ENCODE measurements at regions not wholly inside any gene's neighbourhood (a gene's known extent, or its start where the extent isn't known, plus 50 kb on each side); places are given as distances from the start of the nearest gene placed in this dataset.
"Not testable (repeated sequence)": the region's sequence is repeated elsewhere in the genome, so short reads cannot be mapped to it uniquely, and the experiment has no call there.

DNA sequence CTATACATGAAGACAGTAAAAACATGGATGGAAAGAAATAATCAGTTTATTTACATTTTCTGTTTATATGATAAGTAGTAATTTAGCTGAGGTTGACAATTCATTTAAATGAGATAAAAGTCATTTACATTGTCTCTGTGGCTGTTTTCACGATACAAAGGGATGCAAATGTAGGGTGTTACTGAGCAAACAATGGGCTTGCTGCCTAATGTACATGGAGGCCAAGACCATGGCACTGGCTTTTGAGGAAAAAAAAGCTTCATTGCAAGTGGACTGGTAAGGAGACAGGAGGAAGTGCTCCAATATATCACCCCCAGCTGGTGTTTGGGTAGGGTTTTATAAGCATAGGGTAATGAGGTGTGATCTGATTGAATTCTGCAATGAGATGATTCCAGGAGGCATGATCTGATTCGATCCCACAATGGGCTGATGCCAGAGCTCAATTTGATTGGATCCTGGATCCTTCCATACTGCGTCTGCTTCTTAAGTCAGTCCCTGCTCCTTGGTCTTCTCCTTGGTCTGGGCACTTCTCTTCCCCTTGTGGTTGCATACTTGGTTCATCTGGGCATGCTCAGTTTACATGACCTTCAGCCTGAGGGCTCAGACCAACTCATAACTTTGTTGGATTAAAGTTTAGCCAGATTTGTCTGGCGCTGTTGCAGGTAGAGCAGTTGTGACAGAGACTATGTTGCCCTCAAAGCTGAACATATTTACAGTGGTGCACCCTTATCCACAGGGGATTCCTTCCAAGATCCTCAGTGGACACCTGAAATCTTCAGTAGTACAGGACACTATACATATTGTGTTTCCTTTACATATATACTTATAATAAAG, 181.2 kb downstream of the SPATA31A6 start:
- not testable (repeated sequence) for H3K27me3 ChIP-seq (ENCODE audit: control insufficient read depth in 2 of 2, insufficient read depth in 1 of 2, low read length in 1 of 2); H3K4me3 ChIP-seq (ENCODE audit: low read length in 2 of 2); H3K4me1 ChIP-seq (ENCODE audit: control insufficient read depth in 2 of 2, insufficient read depth in 2 of 2, low read length in 2 of 2); H3K9me3 ChIP-seq (ENCODE audit: control insufficient read depth in 2 of 2, insufficient read depth in 1 of 2, low read length in 1 of 2); H3K36me3 ChIP-seq (ENCODE audit: control insufficient read depth in 2 of 2, insufficient read depth in 2 of 2, low read length in 1 of 2); DNase-seq (ENCODE audit: low read depth in 6 of 9, low spot score in 9 of 9); H3K27ac ChIP-seq (ENCODE audit: low read depth in 1 of 2, low read length in 1 of 2)
- WGBS, result 81% methylated on average over 3 of the region's 4 CpGs

DNA sequence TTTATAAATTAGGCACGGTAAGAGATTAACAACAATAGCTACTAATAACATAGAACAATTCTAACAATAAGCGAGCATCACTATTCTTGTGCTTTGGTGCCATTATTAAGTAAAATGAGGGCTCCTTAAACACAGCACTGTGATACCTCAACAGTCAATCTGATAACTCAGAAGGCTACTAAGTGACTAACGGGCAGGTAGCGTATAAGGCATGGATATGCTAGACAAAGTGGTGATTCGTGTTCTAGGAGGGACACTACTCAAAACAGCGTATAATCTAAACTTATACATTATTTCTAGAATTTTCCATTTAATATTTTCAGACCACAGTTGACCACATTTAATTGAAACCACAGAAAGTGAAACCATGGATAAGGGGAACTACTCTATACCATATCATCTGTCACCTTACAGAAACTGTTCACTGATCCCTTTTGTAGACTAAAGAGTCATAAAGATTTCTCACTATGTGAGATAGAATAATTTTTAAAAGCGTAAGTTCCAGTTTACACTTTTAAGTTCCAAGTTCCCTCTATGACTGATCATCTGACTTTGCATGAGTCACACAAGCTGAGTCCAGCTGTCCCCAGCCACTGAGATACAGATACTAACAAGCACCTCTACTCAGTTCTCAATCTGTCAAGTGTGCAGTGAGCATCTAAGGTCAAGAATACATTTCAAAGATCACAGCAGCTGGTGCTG, 181.9 kb downstream of the SPATA31A6 start:
- DNase-seq (ENCODE audit: low read depth in 6 of 9, low spot score in 9 of 9); H3K27ac ChIP-seq (ENCODE audit: low read depth in 1 of 2, low read length in 1 of 2); H3K4me1 ChIP-seq (ENCODE audit: control insufficient read depth in 2 of 2, insufficient read depth in 2 of 2, low read length in 2 of 2); H3K9me3 ChIP-seq (ENCODE audit: control insufficient read depth in 2 of 2, insufficient read depth in 1 of 2, low read length in 1 of 2); H3K4me3 ChIP-seq (ENCODE audit: low read length in 2 of 2); H3K27me3 ChIP-seq (ENCODE audit: control insufficient read depth in 2 of 2, insufficient read depth in 1 of 2, low read length in 1 of 2); H3K36me3 ChIP-seq (ENCODE audit: control insufficient read depth in 2 of 2, insufficient read depth in 2 of 2, low read length in 1 of 2): not testable (repeated sequence)
- 84% methylated on average over 7 of the region's 7 CpGs for WGBS

GRCh38 chr9:42368279-42368881, 184.9 kb downstream of the SPATA31A6 start:
- 9% methylated on average over 1 of the region's 1 CpG for WGBS
- not testable (repeated sequence) for H3K36me3 ChIP-seq (ENCODE audit: control insufficient read depth in 2 of 2, insufficient read depth in 2 of 2, low read length in 1 of 2); H3K4me3 ChIP-seq (ENCODE audit: low read length in 2 of 2); H3K27ac ChIP-seq (ENCODE audit: low read depth in 1 of 2, low read length in 1 of 2); H3K4me1 ChIP-seq (ENCODE audit: control insufficient read depth in 2 of 2, insufficient read depth in 2 of 2, low read length in 2 of 2); DNase-seq (ENCODE audit: low read depth in 6 of 9, low spot score in 9 of 9); H3K27me3 ChIP-seq (ENCODE audit: control insufficient read depth in 2 of 2, insufficient read depth in 1 of 2, low read length in 1 of 2); H3K9me3 ChIP-seq (ENCODE audit: control insufficient read depth in 2 of 2, insufficient read depth in 1 of 2, low read length in 1 of 2)

- 24% methylated on average over 3 of the region's 3 CpGs for WGBS
- not testable (repeated sequence) for DNase-seq (ENCODE audit: low read depth in 6 of 9, low spot score in 9 of 9); H3K36me3 ChIP-seq (ENCODE audit: control insufficient read depth in 2 of 2, insufficient read depth in 2 of 2, low read length in 1 of 2); H3K27ac ChIP-seq (ENCODE audit: low read depth in 1 of 2, low read length in 1 of 2); H3K4me3 ChIP-seq (ENCODE audit: low read length in 2 of 2); H3K4me1 ChIP-seq (ENCODE audit: control insufficient read depth in 2 of 2, insufficient read depth in 2 of 2, low read length in 2 of 2); H3K9me3 ChIP-seq (ENCODE audit: control insufficient read depth in 2 of 2, insufficient read depth in 1 of 2, low read length in 1 of 2); H3K27me3 ChIP-seq (ENCODE audit: control insufficient read depth in 2 of 2, insufficient read depth in 1 of 2, low read length in 1 of 2)
Measured at GRCh38 chr9:42370172-42370571, 186.7 kb downstream of the SPATA31A6 start.

DNA sequence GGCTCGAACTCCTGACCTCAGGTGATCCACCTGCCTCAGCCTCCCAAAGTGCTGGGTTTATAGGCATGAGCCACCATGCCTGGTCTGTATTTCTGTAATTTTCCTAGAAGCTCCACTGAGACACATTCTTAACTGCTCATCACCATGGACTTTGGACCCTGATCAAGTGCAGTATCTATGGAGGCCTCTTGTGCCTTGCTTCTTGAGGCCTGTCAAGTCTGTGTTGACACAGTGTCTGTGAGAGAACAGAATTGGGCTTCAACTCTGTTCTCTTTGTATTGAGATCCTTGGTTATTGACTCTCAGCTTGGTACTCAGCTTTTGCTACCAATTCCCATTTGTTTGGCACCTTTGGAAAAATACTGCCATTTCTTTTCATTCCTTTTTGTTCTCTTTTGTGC, 188.0 kb downstream of the SPATA31A6 start:
- H3K4me1 ChIP-seq (ENCODE audit: control insufficient read depth in 2 of 2, insufficient read depth in 2 of 2, low read length in 2 of 2); H3K9me3 ChIP-seq (ENCODE audit: control insufficient read depth in 2 of 2, insufficient read depth in 1 of 2, low read length in 1 of 2); H3K36me3 ChIP-seq (ENCODE audit: control insufficient read depth in 2 of 2, insufficient read depth in 2 of 2, low read length in 1 of 2); H3K27ac ChIP-seq (ENCODE audit: low read depth in 1 of 2, low read length in 1 of 2); H3K4me3 ChIP-seq (ENCODE audit: low read length in 2 of 2); H3K27me3 ChIP-seq (ENCODE audit: control insufficient read depth in 2 of 2, insufficient read depth in 1 of 2, low read length in 1 of 2); DNase-seq (ENCODE audit: low read depth in 6 of 9, low spot score in 9 of 9): not testable (repeated sequence)
- 74% methylated on average over 1 of the region's 1 CpG for WGBS

GRCh38 chr9:42377530-42378417, 194.3 kb downstream of the SPATA31A6 start:
- H3K36me3 ChIP-seq (ENCODE audit: control insufficient read depth in 2 of 2, insufficient read depth in 2 of 2, low read length in 1 of 2); H3K27me3 ChIP-seq (ENCODE audit: control insufficient read depth in 2 of 2, insufficient read depth in 1 of 2, low read length in 1 of 2); DNase-seq (ENCODE audit: low read depth in 6 of 9, low spot score in 9 of 9); H3K4me3 ChIP-seq (ENCODE audit: low read length in 2 of 2); H3K27ac ChIP-seq (ENCODE audit: low read depth in 1 of 2, low read length in 1 of 2); H3K4me1 ChIP-seq (ENCODE audit: control insufficient read depth in 2 of 2, insufficient read depth in 2 of 2, low read length in 2 of 2): not testable (repeated sequence)
- WGBS, result 85% methylated on average over 23 of the region's 23 CpGs
- H3K9me3 ChIP-seq (ENCODE audit: control insufficient read depth in 2 of 2, insufficient read depth in 1 of 2, low read length in 1 of 2), result peaks cover 0 to 11% of the 10 kb centered on the region in 2 donors

DNA sequence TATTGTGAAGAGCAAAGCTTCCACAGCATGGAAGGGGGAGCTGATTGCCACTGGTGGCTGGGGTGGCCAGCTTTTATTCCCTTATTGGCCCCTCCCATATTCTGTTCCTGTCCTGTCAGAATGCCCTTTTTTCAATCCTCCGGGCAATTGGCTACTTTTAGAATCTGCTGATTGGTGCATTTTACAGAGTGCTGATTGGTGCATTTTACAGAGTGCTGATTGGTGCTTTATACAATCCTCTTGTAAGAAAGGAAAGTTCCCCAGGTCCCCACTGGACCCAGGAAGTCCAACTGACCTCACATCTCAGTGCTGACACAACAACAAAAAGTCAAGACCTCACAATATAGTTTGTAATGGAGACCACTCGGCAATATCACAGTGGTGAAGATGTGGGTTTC, 195.0 kb downstream of the SPATA31A6 start:
- no peaks in the 10 kb centered on the region for H3K4me1 ChIP-seq (ENCODE audit: control insufficient read depth in 2 of 2, insufficient read depth in 2 of 2, low read length in 2 of 2)
- no peak for DNase-seq (ENCODE audit: low read depth in 6 of 9, low spot score in 9 of 9)
- peaks cover 0 to 11% of the 10 kb centered on the region in 2 donors for H3K9me3 ChIP-seq (ENCODE audit: control insufficient read depth in 2 of 2, insufficient read depth in 1 of 2, low read length in 1 of 2)
- no peak overlapping the region for H3K4me3 ChIP-seq (ENCODE audit: low read length in 2 of 2)
- WGBS, result over 99% methylated on average over 2 of the region's 2 CpGs
- no peaks in the 10 kb centered on the region for H3K27me3 ChIP-seq (ENCODE audit: control insufficient read depth in 2 of 2, insufficient read depth in 1 of 2, low read length in 1 of 2)
- H3K36me3 ChIP-seq (ENCODE audit: control insufficient read depth in 2 of 2, insufficient read depth in 2 of 2, low read length in 1 of 2), result no peaks in the 10 kb centered on the region
- H3K27ac ChIP-seq (ENCODE audit: low read depth in 1 of 2, low read length in 1 of 2), result no peak overlapping the region

GRCh38 chr9:42379602-42380001, 196.1 kb downstream of the SPATA31A6 start:
- H3K4me3 ChIP-seq (ENCODE audit: low read length in 2 of 2); DNase-seq (ENCODE audit: low read depth in 6 of 9, low spot score in 9 of 9); H3K27me3 ChIP-seq (ENCODE audit: control insufficient read depth in 2 of 2, insufficient read depth in 1 of 2, low read length in 1 of 2); H3K36me3 ChIP-seq (ENCODE audit: control insufficient read depth in 2 of 2, insufficient read depth in 2 of 2, low read length in 1 of 2); H3K4me1 ChIP-seq (ENCODE audit: control insufficient read depth in 2 of 2, insufficient read depth in 2 of 2, low read length in 2 of 2); H3K27ac ChIP-seq (ENCODE audit: low read depth in 1 of 2, low read length in 1 of 2): not testable (repeated sequence)
- WGBS, result 84% methylated on average over 1 of the region's 1 CpG
- H3K9me3 ChIP-seq (ENCODE audit: control insufficient read depth in 2 of 2, insufficient read depth in 1 of 2, low read length in 1 of 2), result peaks cover 0 to 12% of the 10 kb centered on the region in 2 donors
